Coronary artery (tissue), 2 donors: ENCODE measurements at regions not wholly inside any gene's neighbourhood (a gene's known extent, or its start where the extent isn't known, plus 50 kb on each side); places are given as distances from the start of the nearest gene placed in this dataset.
"Not testable (repeated sequence)": the region's sequence is repeated elsewhere in the genome, so short reads cannot be mapped to it uniquely, and the experiment has no call there.

Experiments
- DNase-seq: peaks from one replicate; pipeline ENCODE4 v3.0.0-alpha.2; 2017; ENCODE audit warnings: low spot score
- H3K27ac ChIP-seq, 2 donors: fragments of 200-600 bp; sonication (generic); one replicate each; pipeline ENCODE4 v1.5.1; 2016 to 2019
- H3K4me3 ChIP-seq: fragments of 200-600 bp; sonication (generic); 2 replicates; pipeline ENCODE4 v1.5.1; 2016; ENCODE audit warnings: mild to moderate bottlenecking, moderate library complexity
- TF ChIP-seq, protein P1 (sequence below): fragments of 200-600 bp; sonication (generic); IDR thresholded peaks from one replicate; pipeline ENCODE4 v1.5.1; 2019; ENCODE audit warnings: antibody characterized with exemption

DNA sequence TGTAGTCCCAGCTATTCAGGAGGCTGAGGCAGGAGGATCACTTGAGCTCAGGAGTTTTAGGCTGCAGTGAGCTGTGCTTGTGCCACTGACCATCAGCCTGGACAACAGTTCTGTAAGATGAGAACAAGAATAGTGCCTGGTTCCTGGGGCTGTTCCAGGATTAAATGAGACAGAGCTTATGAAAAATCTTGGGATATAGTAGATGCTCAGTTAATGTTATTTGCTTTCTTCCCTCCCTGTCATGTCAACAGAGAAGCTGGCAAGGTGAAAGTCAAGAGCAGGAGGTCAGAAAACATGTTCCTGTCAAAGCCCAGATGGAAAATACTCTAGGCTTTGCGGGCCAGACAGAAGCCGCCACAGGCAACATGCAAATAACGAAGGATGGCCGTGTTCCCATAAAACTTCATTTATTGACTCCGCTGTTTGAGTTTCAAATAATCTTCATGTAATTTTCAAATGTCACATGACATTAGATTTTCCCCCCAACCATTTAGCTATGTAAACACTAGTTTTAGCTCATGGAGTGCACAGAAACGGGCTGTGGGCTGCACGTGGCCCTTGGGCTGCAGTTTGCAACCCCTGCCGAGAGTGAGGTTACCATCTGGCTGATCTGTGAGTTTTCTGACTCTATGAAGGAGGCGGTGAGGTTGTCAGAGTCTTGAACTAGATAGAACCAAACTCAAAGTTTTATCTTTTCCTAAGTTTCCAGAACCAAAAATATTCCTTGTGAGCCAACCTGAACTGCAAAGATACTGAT, 63.4 kb upstream of the PMEPA1 start:
- H3K27ac ChIP-seq, result no peak overlapping the region
- no peak for DNase-seq
- no peak overlapping the region for H3K4me3 ChIP-seq
- TF ChIP-seq, protein P1, sequence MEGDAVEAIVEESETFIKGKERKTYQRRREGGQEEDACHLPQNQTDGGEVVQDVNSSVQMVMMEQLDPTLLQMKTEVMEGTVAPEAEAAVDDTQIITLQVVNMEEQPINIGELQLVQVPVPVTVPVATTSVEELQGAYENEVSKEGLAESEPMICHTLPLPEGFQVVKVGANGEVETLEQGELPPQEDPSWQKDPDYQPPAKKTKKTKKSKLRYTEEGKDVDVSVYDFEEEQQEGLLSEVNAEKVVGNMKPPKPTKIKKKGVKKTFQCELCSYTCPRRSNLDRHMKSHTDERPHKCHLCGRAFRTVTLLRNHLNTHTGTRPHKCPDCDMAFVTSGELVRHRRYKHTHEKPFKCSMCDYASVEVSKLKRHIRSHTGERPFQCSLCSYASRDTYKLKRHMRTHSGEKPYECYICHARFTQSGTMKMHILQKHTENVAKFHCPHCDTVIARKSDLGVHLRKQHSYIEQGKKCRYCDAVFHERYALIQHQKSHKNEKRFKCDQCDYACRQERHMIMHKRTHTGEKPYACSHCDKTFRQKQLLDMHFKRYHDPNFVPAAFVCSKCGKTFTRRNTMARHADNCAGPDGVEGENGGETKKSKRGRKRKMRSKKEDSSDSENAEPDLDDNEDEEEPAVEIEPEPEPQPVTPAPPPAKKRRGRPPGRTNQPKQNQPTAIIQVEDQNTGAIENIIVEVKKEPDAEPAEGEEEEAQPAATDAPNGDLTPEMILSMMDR, result no peak

DNA sequence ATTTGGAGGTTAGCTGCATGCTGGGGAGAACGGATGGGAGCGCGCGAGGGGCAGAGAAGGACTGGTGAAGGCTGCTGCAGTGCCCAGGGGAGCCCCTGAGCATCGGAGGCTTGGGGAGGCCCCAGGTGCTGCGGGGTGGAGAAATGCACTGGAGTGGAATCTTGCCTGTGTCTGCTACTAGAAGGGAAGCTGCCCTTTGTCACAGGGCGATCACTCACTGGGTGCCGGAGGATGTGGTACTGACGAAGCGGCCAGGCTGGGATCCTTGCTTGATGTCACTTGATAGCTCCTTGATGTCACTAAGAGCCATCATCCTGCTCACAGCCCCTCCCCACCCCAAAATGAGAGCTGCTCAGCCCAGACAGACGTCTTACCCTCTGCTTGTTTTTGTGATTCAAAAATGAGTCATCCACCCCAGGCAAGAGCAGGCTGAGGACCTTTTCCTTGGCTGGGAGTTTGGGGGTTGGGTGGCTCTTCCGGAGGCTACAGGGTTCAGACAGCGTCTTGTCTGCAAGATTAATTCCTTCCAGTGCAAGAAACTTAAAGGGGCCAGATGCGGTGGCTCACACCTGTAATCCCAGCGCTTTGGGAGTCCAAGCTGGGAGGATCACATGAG, 62.6 kb upstream of the PMEPA1 start:
- Histone ChIP-seq H3K27ac (no peak overlapping the region), H3K4me3 (no peak overlapping the region)
- TF ChIP-seq, protein P1, result no peak
- peak; percentile 61 for DNase-seq

DNA sequence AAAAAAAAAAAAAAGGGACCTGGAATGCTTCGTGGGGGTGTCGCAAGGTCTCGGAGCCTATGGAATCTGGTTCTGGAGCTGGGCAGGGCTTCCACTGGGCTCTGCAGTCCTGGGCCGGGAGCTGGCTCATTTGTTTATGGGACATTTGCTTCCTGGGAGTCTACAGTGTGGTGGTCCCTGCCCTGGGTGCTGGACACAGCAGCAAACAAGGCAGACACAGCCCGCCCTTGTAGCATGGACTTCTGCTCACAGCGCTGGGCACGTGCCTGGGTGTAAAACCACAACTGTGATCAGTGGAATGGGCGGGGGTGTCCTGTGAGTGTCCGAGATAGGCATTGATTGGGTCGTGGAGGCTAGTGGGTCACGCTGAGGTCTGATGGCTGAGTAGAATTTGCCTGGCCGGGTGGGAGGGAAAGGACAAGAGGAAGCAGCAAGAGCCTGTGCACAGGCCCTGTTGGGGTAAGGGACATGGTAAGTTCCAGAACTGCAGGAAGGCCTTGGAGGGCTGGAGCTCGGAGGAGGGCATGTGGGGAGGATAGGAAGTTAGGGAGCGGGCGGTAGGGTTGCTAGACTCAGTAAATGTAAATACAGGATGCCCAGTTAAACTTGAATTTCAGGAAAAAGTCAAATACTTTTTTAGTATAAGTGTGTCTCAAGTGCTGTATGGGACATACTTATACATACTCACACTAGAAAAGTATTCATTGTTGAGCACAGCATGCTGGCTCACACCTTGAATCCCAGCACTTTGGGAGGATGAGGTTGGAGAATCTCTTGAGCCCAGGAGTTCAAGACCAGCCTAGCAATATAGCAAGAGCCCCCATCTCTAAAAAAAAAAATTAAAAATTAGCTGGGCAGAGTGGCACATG, 61.3 kb upstream of the PMEPA1 start:
- TF ChIP-seq, protein P1, result no peak
- peak; percentile 49 for DNase-seq
- Histone ChIP-seq H3K27ac (no peak overlapping the region), H3K4me3 (no peak overlapping the region)

DNA sequence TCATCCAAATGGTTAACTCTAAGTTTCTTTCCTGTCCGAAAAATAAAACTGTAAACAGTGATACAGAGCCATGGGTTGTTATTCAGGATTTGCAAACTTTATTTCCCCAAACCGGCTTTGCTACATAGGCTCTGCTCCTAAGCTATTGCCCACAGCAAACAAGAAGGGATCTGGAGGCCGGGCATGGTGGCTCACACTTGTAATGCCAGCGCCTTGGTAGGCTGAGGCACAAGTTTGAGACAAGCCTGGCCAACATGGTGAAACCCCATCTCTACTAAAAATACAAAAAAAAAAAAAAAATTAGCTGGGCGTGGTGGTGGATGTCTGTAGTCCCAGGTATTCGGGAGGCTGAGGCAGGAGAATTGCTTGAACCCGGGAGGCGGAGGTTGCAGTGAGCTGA, 60.6 kb upstream of the PMEPA1 start:
- not testable (repeated sequence) for H3K27ac ChIP-seq, DNase-seq, H3K4me3 ChIP-seq

DNA sequence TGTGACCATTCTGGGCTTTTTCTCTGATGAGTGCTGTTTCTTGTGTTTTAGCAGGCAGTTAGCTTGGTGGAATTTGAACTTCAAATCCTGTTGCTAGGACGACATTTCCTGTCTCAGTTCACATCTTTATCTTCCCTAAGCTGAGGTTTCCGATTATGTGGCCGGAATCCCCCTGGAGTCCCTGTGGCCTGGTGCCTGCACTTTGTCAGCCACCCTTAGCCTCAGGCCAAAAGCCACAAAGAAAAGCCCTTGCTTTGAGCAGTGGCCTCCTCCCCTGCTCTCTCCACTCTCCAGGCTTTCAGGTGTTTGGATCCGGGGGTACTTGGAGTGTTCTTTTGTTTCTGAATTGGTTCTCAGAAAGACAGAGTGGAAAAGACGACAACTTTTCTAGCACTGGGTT, 59.9 kb upstream of the PMEPA1 start:
- Histone ChIP-seq H3K4me3 (no peak overlapping the region), H3K27ac (no peak overlapping the region)
- TF ChIP-seq, protein P1, result no peak
- DNase-seq, result peak; percentile 19

DNA sequence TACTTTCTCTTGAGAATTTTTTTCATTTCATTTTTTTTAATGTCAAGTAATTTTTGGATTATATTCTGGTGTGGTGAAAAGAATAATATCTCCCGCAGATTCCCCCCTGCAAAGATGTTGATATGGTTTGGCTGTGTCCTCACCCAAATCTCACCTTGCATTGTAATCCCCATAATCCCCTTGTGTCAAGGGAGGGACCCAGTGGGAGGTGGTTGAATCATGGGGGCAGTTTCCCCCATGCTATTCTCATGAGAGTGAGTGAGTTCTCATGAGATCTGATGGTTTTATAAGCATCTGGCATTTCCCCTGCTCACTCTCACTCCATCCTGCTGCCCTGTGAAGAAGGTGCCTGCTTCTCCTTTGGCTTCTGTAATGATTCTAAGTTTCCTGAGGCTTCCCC, 58.7 kb upstream of the PMEPA1 start:
- DNase-seq, result peak; percentile 19

DNA sequence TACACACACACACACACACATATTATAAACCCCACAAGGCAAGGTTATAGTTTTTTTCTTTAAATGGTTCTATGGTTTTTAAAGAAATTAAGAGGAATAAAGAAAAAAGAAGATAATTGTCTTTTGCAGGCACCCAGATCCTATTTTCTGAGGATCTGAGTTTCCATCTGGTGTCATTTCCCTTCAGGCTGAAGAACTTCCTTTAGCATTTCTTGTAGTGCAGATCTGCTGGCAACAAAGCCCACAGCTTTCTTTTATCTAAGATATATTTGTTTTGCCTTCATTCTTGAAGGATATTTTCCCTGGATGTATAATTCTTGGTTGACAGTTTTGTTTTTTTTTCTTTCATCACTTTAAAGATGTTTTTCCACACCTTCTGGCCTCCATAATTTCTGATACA, 57.6 kb upstream of the PMEPA1 start:
- Histone ChIP-seq H3K4me3 (no peak overlapping the region), H3K27ac (no peak overlapping the region)
- no peak for DNase-seq
- TF ChIP-seq, protein P1, result no peak

More for the DNA sequence above, 58.7 kb upstream of the PMEPA1 start:
- TF ChIP-seq, protein P1, result no peak
- Histone ChIP-seq H3K27ac (no peak overlapping the region), H3K4me3 (no peak overlapping the region)
